DND-41 (cell line): ENCODE measurements at regions not wholly inside any gene's neighbourhood (a gene's known extent, or its start where the extent isn't known, plus 50 kb on each side); places are given as distances from the start of the nearest gene placed in this dataset.

ENCODE experiments used
- ATAC-seq: fragments of 200-7000 bp; cut with Tn5 transposase; 3 replicates; pipeline ENCODE4 v1.9.1; 2021; ENCODE audit warnings: low read depth; ENCODE audit not compliant: insufficient read depth
- DNase-seq: peaks from one replicate; pipeline ENCODE4 v3.0.0-alpha.2; 2020
- H2AFZ ChIP-seq: 2 replicates; pipeline ENCODE4 v1.6.0; 2012; ENCODE audit warnings: low read depth, low read length
- H3K27ac ChIP-seq: 2 replicates; pipeline ENCODE4 v1.5.1; 2012; ENCODE audit warnings: low read length, inconsistent platforms
- H3K27me3 ChIP-seq: fragments of 200-600 bp; sonication (generic); 2 replicates; pipeline ENCODE4 v1.6.0; 2012; ENCODE audit warnings: low read length, mild to moderate bottlenecking, inconsistent platforms; ENCODE audit not compliant: insufficient read depth, poor library complexity
- H3K36me3 ChIP-seq: 2 replicates; pipeline ENCODE4 v1.5.1; 2012; ENCODE audit warnings: low read length, inconsistent platforms; ENCODE audit not compliant: insufficient read depth
- H3K4me1 ChIP-seq: 2 replicates; pipeline ENCODE4 v1.5.1; 2012; ENCODE audit warnings: mild to moderate bottlenecking, low read length; ENCODE audit not compliant: insufficient read depth
- H3K4me2 ChIP-seq: 2 replicates; pipeline ENCODE4 v1.6.0; 2012; ENCODE audit warnings: mild to moderate bottlenecking, moderate library complexity, low read length, inconsistent platforms; ENCODE audit not compliant: insufficient read depth
- H3K4me3 ChIP-seq, 2 experiments: fragments of 200-600 bp in 1 of 2; shearing (Covaris generic) in 1 of 2; 2 replicates each; pipeline ENCODE4 v1.5.1; 2012 to 2016; ENCODE audit warnings: inconsistent platforms in 2 of 2, low read length in 2 of 2, mild to moderate bottlenecking in 2 of 2, low read depth in 1 of 2, moderate library complexity in 1 of 2
- H3K79me2 ChIP-seq: 2 replicates; pipeline ENCODE4 v1.6.0; 2012; ENCODE audit warnings: low read length, inconsistent platforms; ENCODE audit not compliant: insufficient read depth
- H3K9ac ChIP-seq: 2 replicates; pipeline ENCODE4 v1.6.0; 2012; ENCODE audit warnings: low read depth, mild to moderate bottlenecking, inconsistent platforms, low read length, moderate library complexity
- H3K9me3 ChIP-seq: 2 replicates; pipeline ENCODE4 v1.5.1; 2012; ENCODE audit warnings: low read length, moderate library complexity, mild to moderate bottlenecking, inconsistent platforms; ENCODE audit not compliant: insufficient read depth, severe bottlenecking
- H4K20me1 ChIP-seq: 2 replicates; pipeline ENCODE4 v1.6.0; 2012; ENCODE audit warnings: low read length; ENCODE audit not compliant: insufficient read depth
- EZH2 ChIP-seq: IDR thresholded peaks from 3 replicates; pipeline ENCODE4 v1.6.1; 2012; ENCODE audit warnings: borderline replicate concordance, low read depth, mild to moderate bottlenecking, moderate library complexity, low read length, inconsistent platforms; ENCODE audit not compliant: severe bottlenecking
- TF ChIP-seq, protein P1 (sequence below): IDR thresholded peaks from 2 replicates; pipeline ENCODE4 v1.5.1; 2012; ENCODE audit warnings: borderline replicate concordance, low read length, moderate library complexity, mild to moderate bottlenecking; ENCODE audit not compliant: poor library complexity, severe bottlenecking; ENCODE audit errors: extremely low read depth

DNA sequence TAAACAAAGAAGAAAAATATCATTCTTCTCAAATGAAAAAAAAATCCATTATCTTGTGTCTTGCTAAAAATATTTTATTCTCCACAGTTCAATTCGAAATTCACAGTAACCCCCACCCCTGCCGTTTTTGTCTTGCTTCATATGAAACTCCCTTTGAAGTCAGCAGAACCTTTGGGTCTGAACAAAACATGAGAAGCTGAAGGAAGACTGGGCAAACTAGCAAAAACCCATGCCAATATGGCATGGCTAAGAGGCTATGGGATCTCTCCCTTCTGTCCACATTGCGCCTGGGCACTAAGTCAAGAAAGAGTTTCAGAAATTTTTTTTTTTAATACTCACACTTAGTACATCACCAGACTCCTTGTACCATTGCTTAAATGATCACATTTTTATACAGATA is 136.0 kb upstream of the SMIM31 start:
- DNase-seq: no peak
- Histone ChIP-seq H3K9ac (no peak overlapping the region), H3K27ac (no peak overlapping the region), H4K20me1 (no peaks in the 10 kb centered on the region), H3K4me1 (no peaks in the 10 kb centered on the region), H3K9me3 (no peaks in the 10 kb centered on the region), H3K4me2 (no peak overlapping the region), H3K36me3 (no peaks in the 10 kb centered on the region), H2AFZ (no peak overlapping the region), H3K27me3 (no peaks in the 10 kb centered on the region), H3K79me2 (no peaks in the 10 kb centered on the region), H3K4me3 (no peak overlapping the region)
- TF ChIP-seq EZH2: no peak
- TF ChIP-seq, protein P1, sequence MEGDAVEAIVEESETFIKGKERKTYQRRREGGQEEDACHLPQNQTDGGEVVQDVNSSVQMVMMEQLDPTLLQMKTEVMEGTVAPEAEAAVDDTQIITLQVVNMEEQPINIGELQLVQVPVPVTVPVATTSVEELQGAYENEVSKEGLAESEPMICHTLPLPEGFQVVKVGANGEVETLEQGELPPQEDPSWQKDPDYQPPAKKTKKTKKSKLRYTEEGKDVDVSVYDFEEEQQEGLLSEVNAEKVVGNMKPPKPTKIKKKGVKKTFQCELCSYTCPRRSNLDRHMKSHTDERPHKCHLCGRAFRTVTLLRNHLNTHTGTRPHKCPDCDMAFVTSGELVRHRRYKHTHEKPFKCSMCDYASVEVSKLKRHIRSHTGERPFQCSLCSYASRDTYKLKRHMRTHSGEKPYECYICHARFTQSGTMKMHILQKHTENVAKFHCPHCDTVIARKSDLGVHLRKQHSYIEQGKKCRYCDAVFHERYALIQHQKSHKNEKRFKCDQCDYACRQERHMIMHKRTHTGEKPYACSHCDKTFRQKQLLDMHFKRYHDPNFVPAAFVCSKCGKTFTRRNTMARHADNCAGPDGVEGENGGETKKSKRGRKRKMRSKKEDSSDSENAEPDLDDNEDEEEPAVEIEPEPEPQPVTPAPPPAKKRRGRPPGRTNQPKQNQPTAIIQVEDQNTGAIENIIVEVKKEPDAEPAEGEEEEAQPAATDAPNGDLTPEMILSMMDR: no peak
- no peak for ATAC-seq

DNA sequence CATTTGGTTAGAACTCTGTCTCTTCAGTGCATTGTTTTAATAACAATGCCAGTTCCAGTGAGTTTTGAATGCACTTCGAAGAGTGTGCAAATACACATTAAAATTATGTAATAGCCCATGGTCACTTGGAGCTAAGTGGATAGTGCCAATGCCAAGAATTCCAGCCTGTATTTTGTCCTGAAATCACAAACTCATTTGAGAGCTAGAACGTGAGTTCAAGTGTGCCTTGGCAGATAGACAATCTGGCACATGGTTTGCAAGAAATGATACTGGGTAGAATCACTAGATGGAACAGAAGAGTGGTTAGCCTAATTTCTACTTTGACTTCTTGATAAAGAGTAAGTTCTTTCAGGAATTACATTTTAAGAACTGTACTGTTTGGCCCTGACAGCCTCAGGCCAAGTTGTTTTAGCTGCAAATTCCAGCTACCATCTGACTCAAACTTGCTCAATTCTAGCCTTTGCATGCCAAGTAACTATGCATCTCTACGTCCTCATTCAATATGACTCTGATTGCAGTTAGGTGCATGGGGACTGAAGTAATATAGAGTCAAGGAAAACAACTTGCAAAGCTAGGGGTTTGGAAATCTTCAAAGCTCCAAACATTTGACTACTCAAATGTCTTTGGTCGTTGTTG is 131.9 kb upstream of the SMIM31 start:
- no peak for ATAC-seq

DNA sequence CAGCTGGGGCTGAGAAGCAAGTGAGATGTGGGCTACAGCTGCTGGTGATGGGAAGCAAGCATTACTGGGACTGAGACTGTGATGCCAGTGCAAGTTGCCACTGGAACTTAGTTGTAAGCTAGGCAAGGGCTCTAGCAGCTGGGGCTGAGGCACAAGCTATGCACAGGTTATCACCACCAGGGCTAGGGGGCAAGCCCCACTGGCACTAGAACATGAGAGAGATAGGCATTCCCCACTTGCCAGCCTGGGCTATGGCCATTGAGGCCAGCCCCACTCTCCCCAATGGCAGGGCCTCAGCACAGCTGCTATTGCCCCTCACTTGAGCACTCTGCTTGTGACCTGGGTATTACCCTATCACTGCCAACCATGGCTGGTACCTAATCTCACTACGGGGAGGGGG is 130.8 kb upstream of the SMIM31 start:
- TF ChIP-seq, protein P1: no peak
- no peak for TF ChIP-seq EZH2
- H3K4me1 ChIP-seq: no peaks in the 10 kb centered on the region

More for the DNA sequence above, 131.9 kb upstream of the SMIM31 start:
- no peaks in the 10 kb centered on the region for H3K4me1 ChIP-seq
- no peaks in the 10 kb centered on the region for H3K79me2 ChIP-seq
- no peak overlapping the region for H3K4me3 ChIP-seq
- H3K4me2 ChIP-seq: no peak overlapping the region
- no peaks in the 10 kb centered on the region for H3K36me3 ChIP-seq
- H2AFZ ChIP-seq: no peak overlapping the region
- no peak for DNase-seq
- no peaks in the 10 kb centered on the region for H3K27me3 ChIP-seq
- H3K9ac ChIP-seq: no peak overlapping the region
- peaks cover 2% of the 10 kb centered on the region for H3K9me3 ChIP-seq
- no peak overlapping the region for H3K27ac ChIP-seq
- H4K20me1 ChIP-seq: no peaks in the 10 kb centered on the region
- TF ChIP-seq EZH2: no peak
- TF ChIP-seq, protein P1: no peak

DNA sequence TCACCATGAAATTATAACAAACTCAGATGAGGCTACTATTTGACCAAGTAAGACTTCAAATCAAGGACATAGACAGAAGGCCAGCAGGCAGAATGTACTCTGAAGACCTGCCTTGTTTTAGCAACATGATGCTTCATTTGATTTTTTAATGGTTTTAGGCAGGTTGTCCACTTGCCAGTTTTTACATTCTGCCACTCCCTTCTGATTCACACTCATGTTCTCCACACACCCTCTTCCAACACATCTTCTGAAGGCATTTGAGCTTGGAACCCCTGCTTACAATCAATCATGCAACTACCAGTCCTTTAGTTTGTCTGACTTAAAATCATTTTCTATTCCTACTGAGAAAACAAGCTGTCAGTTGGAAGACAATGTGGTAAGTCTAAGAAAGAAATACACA is 114.9 kb upstream of the SMIM31 start:
- no peak overlapping the region for H3K4me3 ChIP-seq
- H3K79me2 ChIP-seq: no peaks in the 10 kb centered on the region
- H3K9me3 ChIP-seq: no peaks in the 10 kb centered on the region
- no peaks in the 10 kb centered on the region for H3K4me1 ChIP-seq
- no peaks in the 10 kb centered on the region for H3K36me3 ChIP-seq
- H3K9ac ChIP-seq: no peak overlapping the region
- no peak overlapping the region for H3K27ac ChIP-seq
- DNase-seq (no peak), ATAC-seq (no peak)
- no peak overlapping the region for H2AFZ ChIP-seq
- TF ChIP-seq, protein P1: no peak
- TF ChIP-seq EZH2: no peak
- H3K4me2 ChIP-seq: no peak overlapping the region
- no peaks in the 10 kb centered on the region for H3K27me3 ChIP-seq
- no peaks in the 10 kb centered on the region for H4K20me1 ChIP-seq

More for the DNA sequence above, 130.8 kb upstream of the SMIM31 start:
- Histone ChIP-seq H3K27ac (no peak overlapping the region), H2AFZ (no peak overlapping the region), H3K9ac (no peak overlapping the region), H3K9me3 (peaks cover 2% of the 10 kb centered on the region), H3K4me2 (no peak overlapping the region), H3K79me2 (no peaks in the 10 kb centered on the region), H3K4me3 (no peak overlapping the region), H4K20me1 (no peaks in the 10 kb centered on the region), H3K27me3 (no peaks in the 10 kb centered on the region), H3K36me3 (no peaks in the 10 kb centered on the region)
- ATAC-seq (no peak), DNase-seq (no peak)
